Neural cell (in vitro differentiated cells): ENCODE measurements at regions not wholly inside any gene's neighbourhood (a gene's known extent, or its start where the extent isn't known, plus 50 kb on each side); places are given as distances from the start of the nearest gene placed in this dataset.

Experiments
- H2AFZ ChIP-seq: fragments of 200-600, 300-800 bp; sonication (generic), shearing (Covaris generic); 2 replicates; pipeline ENCODE4 v1.6.0; 2014; ENCODE audit warnings: low read depth, mild to moderate bottlenecking, antibody characterized with exemption, low read length, moderate library complexity
- H3F3A ChIP-seq: fragments of 200-600 bp; shearing (Covaris generic); 2 replicates; pipeline ENCODE4 v1.6.1; 2016; ENCODE audit warnings: mild to moderate bottlenecking, moderate library complexity, mixed read lengths, antibody characterized with exemption, low read length; ENCODE audit not compliant: insufficient read depth, poor library complexity, severe bottlenecking
- H3K27ac ChIP-seq: fragments of 200-600, 300-800 bp; sonication (generic), shearing (Covaris generic); 2 replicates; pipeline ENCODE4 v1.5.1; 2014; ENCODE audit warnings: mild to moderate bottlenecking, low read length, moderate library complexity
- H3K27me3 ChIP-seq: fragments of 300-800, 200-600 bp; sonication (generic), shearing (Covaris generic); 2 replicates; pipeline ENCODE4 v1.6.0; 2014; ENCODE audit warnings: mild to moderate bottlenecking, low read depth, low read length, moderate library complexity; ENCODE audit not compliant: insufficient read depth
- H3K36me3 ChIP-seq: fragments of 300-800, 200-600 bp; sonication (generic), shearing (Covaris generic); 2 replicates; pipeline ENCODE4 v1.5.1; 2014; ENCODE audit warnings: mild to moderate bottlenecking, antibody characterized with exemption, low read length, moderate library complexity; ENCODE audit not compliant: insufficient read depth
- H3K4me2 ChIP-seq: fragments of 300-800, 200-600 bp; sonication (generic), shearing (Covaris generic); 2 replicates; pipeline ENCODE4 v1.6.0; 2014; ENCODE audit warnings: mild to moderate bottlenecking, low read length
- H3K4me3 ChIP-seq: fragments of 300-800, 200-600 bp; sonication (generic), shearing (Covaris generic); 2 replicates; pipeline ENCODE4 v1.5.1; 2014; ENCODE audit warnings: mild to moderate bottlenecking, low read length, moderate library complexity
- H3K79me2 ChIP-seq: fragments of 200-600 bp; shearing (Covaris generic); replicated peaks from 2 replicates; pipeline ENCODE4 v1.6.0; 2014; ENCODE audit warnings: mild to moderate bottlenecking, low read length, moderate library complexity; ENCODE audit not compliant: insufficient read depth
- H3K9ac ChIP-seq: fragments of 300-800, 200-600 bp; sonication (generic), shearing (Covaris generic); 2 replicates; pipeline ENCODE4 v1.6.1; 2016; ENCODE audit warnings: mild to moderate bottlenecking, low read length, mixed read lengths
- H3K9me2 ChIP-seq: fragments of 200-600 bp; shearing (Covaris generic); 2 replicates; pipeline ENCODE4 v1.6.1; 2016; ENCODE audit warnings: mild to moderate bottlenecking, low read length, mixed read lengths; ENCODE audit not compliant: insufficient read depth
- H3K9me3 ChIP-seq: fragments of 200-600, 300-800 bp; sonication (generic), shearing (Covaris generic); 2 replicates; pipeline ENCODE4 v1.6.1; 2016; ENCODE audit warnings: mild to moderate bottlenecking, mixed run types, low read length, moderate library complexity, mixed read lengths
- H4K20me1 ChIP-seq: fragments of 200-600 bp; shearing (Covaris generic); 2 replicates; pipeline ENCODE4 v1.6.1; 2016; ENCODE audit warnings: mild to moderate bottlenecking, mixed run types; ENCODE audit not compliant: insufficient read depth
- CTCF ChIP-seq: fragments of 450-650 bp; IDR thresholded peaks from 2 replicates; pipeline ENCODE4 v1.5.1; 2014; ENCODE audit warnings: antibody characterized with exemption, mild to moderate bottlenecking, moderate library complexity; ENCODE audit not compliant: poor library complexity, severe bottlenecking
- EP300 ChIP-seq: fragments of 450-650 bp; conservative IDR thresholded peaks from 2 replicates; pipeline ENCODE4 v1.6.1; 2014; ENCODE audit warnings: antibody characterized with exemption, mild to moderate bottlenecking, moderate library complexity; ENCODE audit not compliant: poor library complexity, severe bottlenecking
- EZH2 ChIP-seq: fragments of 200-600, 300-800 bp; shearing (Covaris generic), sonication (generic); IDR thresholded peaks from 2 replicates; pipeline ENCODE4 v1.6.1; 2014; ENCODE audit warnings: antibody characterized with exemption, low read length, borderline replicate concordance, mild to moderate bottlenecking; ENCODE audit not compliant: insufficient read depth, poor library complexity, severe bottlenecking
- MXI1 ChIP-seq: fragments of 450-650 bp; conservative IDR thresholded peaks from 2 replicates; pipeline ENCODE4 v1.6.1; 2014; ENCODE audit warnings: antibody characterized with exemption, mild to moderate bottlenecking; ENCODE audit not compliant: poor library complexity, severe bottlenecking
- POLR2AphosphoS5 ChIP-seq: IDR thresholded peaks from 2 replicates; pipeline ENCODE4 v1.6.1; 2012
- RAD21 ChIP-seq: fragments of 450-650 bp; conservative IDR thresholded peaks from 2 replicates; pipeline ENCODE4 v1.6.1; 2014; ENCODE audit warnings: antibody characterized with exemption, mild to moderate bottlenecking, moderate library complexity
- SMC3 ChIP-seq: fragments of 450-650 bp; conservative IDR thresholded peaks from 2 replicates; pipeline ENCODE4 v1.6.1; 2014; ENCODE audit warnings: antibody characterized with exemption, mild to moderate bottlenecking, moderate library complexity; ENCODE audit not compliant: poor library complexity
- TAF1 ChIP-seq: IDR thresholded peaks from 2 replicates; pipeline ENCODE4 v1.6.1; 2012; ENCODE audit warnings: low read depth
- TF ChIP-seq, protein P1 (sequence below): IDR thresholded peaks from 2 replicates; pipeline ENCODE4 v1.6.1; 2012; ENCODE audit warnings: borderline replicate concordance

GRCh38 chr9:116055536-116055935 lies 98.1 kb upstream of the PAPPA start:
- Histone ChIP-seq H3K9ac (no peak overlapping the region), H3K9me2 (no peaks in the 10 kb centered on the region), H3K4me2 (no peak overlapping the region), H2AFZ (no peak overlapping the region), H3K27me3 (no peaks in the 10 kb centered on the region), H3K9me3 (no peaks in the 10 kb centered on the region), H3K4me3 (no peak overlapping the region), H3F3A (no peaks in the 10 kb centered on the region), H3K27ac (no peak overlapping the region), H3K36me3 (no peaks in the 10 kb centered on the region), H3K79me2 (no peaks in the 10 kb centered on the region), H4K20me1 (no peaks in the 10 kb centered on the region)
- no peak for TF ChIP-seq RAD21
- no peak for TF ChIP-seq EZH2
- no peak for TF ChIP-seq SMC3
- TF ChIP-seq POLR2AphosphoS5, result no peak
- TF ChIP-seq, protein P1, sequence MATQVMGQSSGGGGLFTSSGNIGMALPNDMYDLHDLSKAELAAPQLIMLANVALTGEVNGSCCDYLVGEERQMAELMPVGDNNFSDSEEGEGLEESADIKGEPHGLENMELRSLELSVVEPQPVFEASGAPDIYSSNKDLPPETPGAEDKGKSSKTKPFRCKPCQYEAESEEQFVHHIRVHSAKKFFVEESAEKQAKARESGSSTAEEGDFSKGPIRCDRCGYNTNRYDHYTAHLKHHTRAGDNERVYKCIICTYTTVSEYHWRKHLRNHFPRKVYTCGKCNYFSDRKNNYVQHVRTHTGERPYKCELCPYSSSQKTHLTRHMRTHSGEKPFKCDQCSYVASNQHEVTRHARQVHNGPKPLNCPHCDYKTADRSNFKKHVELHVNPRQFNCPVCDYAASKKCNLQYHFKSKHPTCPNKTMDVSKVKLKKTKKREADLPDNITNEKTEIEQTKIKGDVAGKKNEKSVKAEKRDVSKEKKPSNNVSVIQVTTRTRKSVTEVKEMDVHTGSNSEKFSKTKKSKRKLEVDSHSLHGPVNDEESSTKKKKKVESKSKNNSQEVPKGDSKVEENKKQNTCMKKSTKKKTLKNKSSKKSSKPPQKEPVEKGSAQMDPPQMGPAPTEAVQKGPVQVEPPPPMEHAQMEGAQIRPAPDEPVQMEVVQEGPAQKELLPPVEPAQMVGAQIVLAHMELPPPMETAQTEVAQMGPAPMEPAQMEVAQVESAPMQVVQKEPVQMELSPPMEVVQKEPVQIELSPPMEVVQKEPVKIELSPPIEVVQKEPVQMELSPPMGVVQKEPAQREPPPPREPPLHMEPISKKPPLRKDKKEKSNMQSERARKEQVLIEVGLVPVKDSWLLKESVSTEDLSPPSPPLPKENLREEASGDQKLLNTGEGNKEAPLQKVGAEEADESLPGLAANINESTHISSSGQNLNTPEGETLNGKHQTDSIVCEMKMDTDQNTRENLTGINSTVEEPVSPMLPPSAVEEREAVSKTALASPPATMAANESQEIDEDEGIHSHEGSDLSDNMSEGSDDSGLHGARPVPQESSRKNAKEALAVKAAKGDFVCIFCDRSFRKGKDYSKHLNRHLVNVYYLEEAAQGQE, result no peak
- TF ChIP-seq CTCF, result no peak
- no peak for TF ChIP-seq MXI1
- TF ChIP-seq EP300, result no peak
- TF ChIP-seq TAF1, result no peak

DNA sequence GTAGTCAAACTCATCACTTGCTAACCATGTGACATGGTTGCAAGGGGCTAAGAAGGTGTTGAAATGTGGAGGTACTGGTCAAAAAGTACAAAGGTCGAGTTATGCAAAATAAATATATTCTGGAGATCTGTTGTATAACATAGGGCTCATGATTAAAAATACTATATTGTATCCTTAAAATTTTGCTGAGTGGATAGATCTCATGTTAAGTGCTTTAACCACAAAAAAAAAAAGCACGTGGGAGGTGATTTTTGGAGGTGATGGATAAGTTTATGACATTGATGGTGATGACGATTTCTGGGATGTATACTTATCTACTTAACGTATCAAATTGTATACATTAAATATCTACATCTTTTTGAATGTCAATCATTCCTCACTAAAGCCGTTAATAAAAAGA lies 96.2 kb upstream of the PAPPA start:
- Histone ChIP-seq H3K9ac (no peak overlapping the region), H3K36me3 (no peaks in the 10 kb centered on the region), H3K4me3 (no peak overlapping the region), H3K9me3 (no peaks in the 10 kb centered on the region), H3K9me2 (no peaks in the 10 kb centered on the region), H3K4me2 (no peak overlapping the region), H3K27me3 (no peaks in the 10 kb centered on the region), H3K79me2 (no peaks in the 10 kb centered on the region), H4K20me1 (no peaks in the 10 kb centered on the region), H3F3A (no peaks in the 10 kb centered on the region), H2AFZ (no peak overlapping the region), H3K27ac (no peak overlapping the region)
- TF ChIP-seq TAF1 (no peak), EZH2 (no peak), MXI1 (no peak), POLR2AphosphoS5 (no peak), SMC3 (no peak), RAD21 (no peak), EP300 (no peak), CTCF (no peak)
- TF ChIP-seq, protein P1, result no peak
